ENCODE measurements at regions not wholly inside any gene's neighbourhood (a gene's known extent, or its start where the extent isn't known, plus 50 kb on each side); places are given as distances from the start of the nearest gene placed in this dataset.

GRCh38 chr10:130764651-130765050 is 546.9 kb downstream of the TCERG1L start:
- Histone ChIP-seq H3K27me3 (replicated peaks; ENCODE audit: insufficient read depth, low read depth, low read length, poor library complexity) (no peaks in the 10 kb centered on the region), H3K36me3 (ENCODE audit: insufficient read depth, low read length, poor library complexity, severe bottlenecking) (no peaks in the 10 kb centered on the region), H3K27ac (ENCODE audit: low read depth, low read length, poor library complexity, severe bottlenecking) (no peak overlapping the region), H3K4me1 (ENCODE audit: insufficient read depth, low read length, poor library complexity, severe bottlenecking) (no peaks in the 10 kb centered on the region), H3K9me3 (ENCODE audit: low read depth, low read length, poor library complexity, severe bottlenecking) (no peaks in the 10 kb centered on the region), H3K4me3 (ENCODE audit: low read depth, low read length, poor library complexity, severe bottlenecking) (no peak overlapping the region)
- no peak for DNase-seq (ENCODE audit: low spot score)
- no TSS peak for BruUV-seq (replicated peaks)
- ChIA-PET POLR2A (ENCODE audit: low non-redundant PET) (no interaction called here), CTCF (no interaction called here)
- no peak for TF ChIP-seq CTCF (conservative IDR thresholded peaks at IDR 0.05; ENCODE audit: low read depth, low read length)
- TF ChIP-seq EZH2 (IDR thresholded peaks at IDR 0.05; ENCODE audit: borderline replicate concordance, low read depth, low read length, poor library complexity, severe bottlenecking): no peak
- intact Hi-C loops (cut with micrococcal nuclease; ENCODE audit: unreplicated experiment): no loop called here

- ChIA-PET POLR2A (ENCODE audit: low non-redundant PET) (no interaction called here), CTCF (no interaction called here)
- no peaks in the 10 kb centered on the region for H3K27me3 ChIP-seq (replicated peaks; ENCODE audit: insufficient read depth, low read depth, low read length, poor library complexity)
- H3K9me3 ChIP-seq (ENCODE audit: low read depth, low read length, poor library complexity, severe bottlenecking): no peaks in the 10 kb centered on the region
- no peaks in the 10 kb centered on the region for H3K36me3 ChIP-seq (ENCODE audit: insufficient read depth, low read length, poor library complexity, severe bottlenecking)
- no peak overlapping the region for H3K4me3 ChIP-seq (ENCODE audit: low read depth, low read length, poor library complexity, severe bottlenecking)
- no peak for TF ChIP-seq EZH2 (IDR thresholded peaks at IDR 0.05; ENCODE audit: borderline replicate concordance, low read depth, low read length, poor library complexity, severe bottlenecking)
- TF ChIP-seq CTCF (conservative IDR thresholded peaks at IDR 0.05; ENCODE audit: low read depth, low read length): no peak
- H3K27ac ChIP-seq (ENCODE audit: low read depth, low read length, poor library complexity, severe bottlenecking): no peak overlapping the region
- no TSS peak for BruUV-seq (replicated peaks)
- intact Hi-C loops (cut with micrococcal nuclease; ENCODE audit: unreplicated experiment): no loop called here
- no peaks in the 10 kb centered on the region for H3K4me1 ChIP-seq (ENCODE audit: insufficient read depth, low read length, poor library complexity, severe bottlenecking)
- no peak for DNase-seq (ENCODE audit: low spot score)
Observed at GRCh38 chr10:130766071-130766470, 545.5 kb downstream of the TCERG1L start.

GRCh38 chr10:130767116-130767730 is 544.3 kb downstream of the TCERG1L start:
- no TSS peak for BruUV-seq (replicated peaks)
- no peak overlapping the region for H3K27ac ChIP-seq (ENCODE audit: low read depth, low read length, poor library complexity, severe bottlenecking)
- H3K27me3 ChIP-seq (replicated peaks; ENCODE audit: insufficient read depth, low read depth, low read length, poor library complexity): no peaks in the 10 kb centered on the region
- H3K4me3 ChIP-seq (ENCODE audit: low read depth, low read length, poor library complexity, severe bottlenecking): no peak overlapping the region
- no peaks in the 10 kb centered on the region for H3K36me3 ChIP-seq (ENCODE audit: insufficient read depth, low read length, poor library complexity, severe bottlenecking)
- DNase-seq (ENCODE audit: low spot score): no peak
- ChIA-PET CTCF (no interaction called here), POLR2A (ENCODE audit: low non-redundant PET) (no interaction called here)
- intact Hi-C loops (cut with micrococcal nuclease; ENCODE audit: unreplicated experiment): no loop called here
- TF ChIP-seq EZH2 (IDR thresholded peaks at IDR 0.05; ENCODE audit: borderline replicate concordance, low read depth, low read length, poor library complexity, severe bottlenecking): no peak
- H3K9me3 ChIP-seq (ENCODE audit: low read depth, low read length, poor library complexity, severe bottlenecking): no peaks in the 10 kb centered on the region
- H3K4me1 ChIP-seq (ENCODE audit: insufficient read depth, low read length, poor library complexity, severe bottlenecking): no peaks in the 10 kb centered on the region

All from A673 (cell line).